ENCODE measurements at regions not wholly inside any gene's neighbourhood (a gene's known extent, or its start where the extent isn't known, plus 50 kb on each side); places are given as distances from the start of the nearest gene placed in this dataset.
A peak's percentile ranks its signal among the peaks of the same experiment; 100 is the strongest.
"Not testable (repeated sequence)": the region's sequence is repeated elsewhere in the genome, so short reads cannot be mapped to it uniquely, and the experiment has no call there.

DNA sequence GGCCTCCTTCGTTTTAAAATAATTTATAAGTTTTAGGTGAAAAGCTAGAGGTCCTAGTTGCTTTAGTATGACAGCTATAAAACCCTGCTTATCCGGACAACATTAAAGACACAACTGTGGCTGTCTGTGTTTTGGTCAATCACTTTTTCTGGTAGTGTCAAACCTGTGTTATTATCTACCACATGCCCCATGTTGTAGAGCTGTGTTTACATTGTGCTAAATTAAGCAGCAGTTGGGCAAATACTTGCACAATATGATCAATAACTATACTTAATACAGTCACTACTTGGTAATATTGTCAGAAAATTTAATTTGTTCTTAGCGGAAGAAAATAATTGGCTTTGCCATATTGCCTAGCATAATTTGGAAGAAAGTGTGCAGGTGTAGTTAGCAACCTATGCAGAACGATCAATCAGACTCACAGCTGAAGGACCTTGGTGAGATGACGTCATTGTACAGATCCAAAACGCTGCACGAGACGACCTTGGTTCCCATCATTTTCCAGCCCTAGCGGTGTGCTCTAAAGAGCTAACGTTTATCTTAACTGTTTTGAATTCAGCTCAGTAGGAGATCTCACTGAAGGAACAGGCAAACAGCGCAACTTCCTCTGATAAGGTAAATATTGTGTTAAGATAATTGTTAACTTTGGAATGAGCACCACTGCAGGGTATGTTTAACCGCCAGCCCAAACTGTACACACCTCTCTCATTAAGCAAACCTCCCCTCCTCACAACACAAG is 476.6 kb downstream of the IRS2 start:
- peak; percentile 85 for DNase-seq

GRCh38 chr13:109307027-109307426 is 479.4 kb downstream of the IRS2 start:
- DNase-seq, result no peak

DNA sequence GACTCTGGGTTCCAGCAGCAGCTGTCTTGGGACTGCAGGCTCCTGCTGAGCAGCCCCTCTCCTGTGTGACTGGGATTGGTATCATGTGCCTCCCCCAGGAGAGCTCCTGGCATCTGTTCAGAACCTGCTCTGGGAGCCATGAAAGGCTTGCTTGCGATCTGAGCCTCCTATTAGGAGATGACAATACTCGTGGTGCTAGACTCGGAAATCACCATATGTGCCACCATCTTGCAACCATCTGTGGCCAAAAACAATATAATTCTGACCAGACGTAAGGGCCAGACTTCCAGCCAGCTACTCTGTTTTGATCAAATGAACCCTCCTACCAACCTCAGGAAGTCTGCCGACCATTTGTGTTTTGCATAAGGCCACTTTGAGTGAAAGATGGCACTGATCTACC is 484.7 kb downstream of the IRS2 start:
- no peak for DNase-seq

DNA sequence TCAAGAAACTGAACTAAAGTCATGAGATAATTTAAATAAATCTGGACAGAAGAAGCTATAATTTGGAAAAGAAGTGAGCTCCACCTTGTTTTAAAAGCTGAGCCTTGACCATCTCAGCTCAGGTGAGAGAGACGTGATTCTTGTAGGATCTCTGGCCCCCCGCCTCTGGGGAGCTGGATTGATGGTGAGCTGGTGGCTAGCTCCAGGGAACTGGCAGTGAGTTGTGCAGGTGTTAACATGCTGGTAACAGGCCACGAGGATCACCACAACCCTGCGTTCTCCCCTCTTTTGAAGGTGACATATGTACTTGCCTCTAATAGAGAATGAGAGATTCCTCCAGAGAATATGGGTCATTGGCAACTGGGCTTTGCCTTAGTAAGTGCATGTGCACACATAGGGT is 485.1 kb downstream of the IRS2 start:
- no peak for DNase-seq

DNA sequence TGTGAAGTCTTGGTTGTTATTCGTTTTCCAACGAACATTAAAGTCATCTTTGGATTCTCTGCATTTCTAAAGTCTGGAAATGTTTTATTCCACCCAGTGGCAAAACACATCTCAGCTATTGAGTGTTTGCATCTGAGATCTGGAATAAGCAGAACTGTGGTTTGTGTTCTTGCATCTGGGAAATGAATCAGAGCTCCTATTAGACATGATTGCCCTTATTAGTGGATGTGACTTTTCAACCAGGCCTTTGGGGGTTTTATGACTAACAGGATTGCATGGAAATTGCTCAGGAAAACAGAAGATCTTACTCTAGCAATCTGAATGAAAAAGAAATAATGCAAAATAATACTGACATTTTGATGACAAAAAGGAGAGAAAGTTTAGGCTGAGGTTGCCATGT is 488.8 kb downstream of the IRS2 start:
- no peak for DNase-seq

DNA sequence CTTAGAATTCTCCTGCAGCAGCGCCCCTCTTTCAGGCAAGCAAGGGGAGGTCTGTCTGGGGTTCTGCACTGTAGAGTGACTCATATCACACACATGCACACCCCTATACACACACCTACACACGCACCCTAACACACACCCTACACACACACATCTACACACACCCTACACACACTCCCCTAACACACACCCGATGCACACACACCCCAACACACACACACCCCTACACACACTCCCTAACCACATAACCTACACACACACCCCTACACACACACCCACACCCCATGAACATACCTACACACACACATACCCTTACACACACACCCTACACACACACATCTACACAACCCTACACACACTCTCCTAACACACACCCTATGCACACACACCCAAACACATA is 493.2 kb downstream of the IRS2 start:
- no peak for DNase-seq

GRCh38 chr13:109288151-109288709 is 498.2 kb downstream of the IRS2 start:
- no peak for DNase-seq

DNA sequence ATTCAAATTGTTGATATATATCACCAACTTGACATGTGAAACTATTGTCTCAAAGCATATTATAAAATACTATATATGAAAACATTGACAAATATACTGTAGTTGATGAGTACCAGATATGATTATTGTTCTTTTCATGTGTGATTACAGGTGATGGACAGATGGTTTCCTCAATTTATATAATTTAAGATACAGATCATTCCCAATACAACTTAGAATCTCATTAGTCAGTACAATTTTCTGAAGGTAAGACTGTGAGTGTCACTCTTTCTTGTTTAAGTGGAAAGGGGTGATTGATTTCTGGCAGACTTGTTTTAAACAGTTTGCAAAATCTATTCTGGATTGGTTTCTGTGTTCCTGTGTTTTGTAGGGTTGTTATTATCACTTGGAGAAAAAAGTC is 498.8 kb downstream of the IRS2 start:
- DNase-seq, result no peak

DNA sequence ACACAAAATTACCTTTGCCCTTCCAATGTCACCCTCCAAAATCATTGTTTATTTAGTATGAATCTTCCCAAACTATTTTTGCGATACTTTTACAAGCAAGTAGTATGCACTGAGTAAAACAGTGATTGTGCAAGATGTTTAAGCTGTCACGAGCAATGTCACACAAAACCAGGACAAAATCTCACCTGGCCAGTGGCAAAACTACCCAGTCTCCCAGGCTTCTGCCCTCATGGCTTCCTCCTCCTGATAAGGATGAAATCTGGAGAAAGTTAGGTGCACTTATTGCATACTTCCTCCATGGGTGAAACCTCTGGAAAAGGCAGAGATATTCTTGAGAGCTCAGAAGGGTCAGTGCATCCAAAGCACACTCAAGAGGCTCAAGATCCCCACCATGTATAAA is 500.8 kb downstream of the IRS2 start:
- DNase-seq, result no peak

GRCh38 chr13:109281903-109282635 is 504.3 kb downstream of the IRS2 start:
- peak; percentile 46 for DNase-seq

DNA sequence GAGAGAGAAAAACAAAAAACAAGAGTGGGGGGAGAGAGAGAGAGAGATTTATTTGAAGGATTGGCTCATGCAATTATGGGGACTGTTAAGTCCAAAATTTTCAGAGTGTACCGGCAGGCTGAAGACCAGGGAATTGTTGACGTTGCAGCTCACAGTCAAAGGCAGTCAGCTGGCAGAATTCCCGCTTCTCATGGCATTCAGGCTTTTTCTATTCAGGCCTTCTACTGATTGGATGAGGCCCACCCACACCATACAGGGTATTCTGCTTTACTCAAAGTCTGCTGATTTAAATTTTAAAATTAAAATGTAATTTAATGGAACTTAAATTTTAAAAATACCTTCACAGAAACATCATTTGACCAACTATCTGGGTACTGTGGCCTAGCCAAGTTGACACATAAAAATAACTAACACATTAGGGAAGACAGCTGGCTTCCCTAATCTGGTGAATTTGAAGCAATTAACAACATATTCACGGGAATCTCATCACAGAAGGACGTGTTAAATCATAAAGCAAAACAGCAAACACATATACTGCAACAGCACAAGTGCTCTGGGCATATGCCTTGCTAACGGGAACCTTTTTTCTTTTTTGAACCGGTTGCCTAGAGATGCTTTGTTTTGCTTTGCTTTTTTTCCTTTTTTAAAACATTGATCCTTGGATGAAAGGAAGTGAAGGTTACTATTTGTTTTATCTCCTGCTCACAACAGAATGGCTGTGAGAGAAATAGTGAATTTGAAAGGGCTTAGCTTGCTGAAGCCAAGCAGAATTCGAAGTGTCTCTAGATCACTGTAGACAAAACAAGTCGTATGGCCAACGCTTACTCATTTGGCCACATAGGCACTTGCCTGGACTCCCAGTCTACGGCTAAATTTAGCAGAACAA is 505.1 kb downstream of the IRS2 start:
- DNase-seq, result peak; percentile 55

GRCh38 chr13:109276261-109276660 is 510.1 kb downstream of the IRS2 start:
- no peak for DNase-seq

DNA sequence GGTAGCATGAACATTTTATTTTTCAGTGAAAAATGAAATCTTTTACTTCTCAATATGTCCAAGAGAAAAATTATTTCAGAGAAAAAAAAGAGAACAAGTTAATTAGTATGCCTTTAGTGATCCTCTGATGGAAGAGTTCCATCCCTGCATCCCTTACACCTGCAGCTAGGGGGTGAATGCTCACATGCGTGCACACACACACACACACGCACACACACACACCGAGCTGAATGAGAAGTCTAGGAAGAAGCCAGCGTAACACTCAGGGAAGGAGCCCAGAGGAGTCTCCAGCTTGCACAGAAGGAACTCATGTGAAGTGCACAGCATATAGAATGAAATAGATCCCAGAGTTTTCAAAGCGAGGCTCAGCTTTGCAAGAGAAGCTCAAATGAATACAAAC is 510.5 kb downstream of the IRS2 start:
- DNase-seq, result peak; percentile 32

DNA sequence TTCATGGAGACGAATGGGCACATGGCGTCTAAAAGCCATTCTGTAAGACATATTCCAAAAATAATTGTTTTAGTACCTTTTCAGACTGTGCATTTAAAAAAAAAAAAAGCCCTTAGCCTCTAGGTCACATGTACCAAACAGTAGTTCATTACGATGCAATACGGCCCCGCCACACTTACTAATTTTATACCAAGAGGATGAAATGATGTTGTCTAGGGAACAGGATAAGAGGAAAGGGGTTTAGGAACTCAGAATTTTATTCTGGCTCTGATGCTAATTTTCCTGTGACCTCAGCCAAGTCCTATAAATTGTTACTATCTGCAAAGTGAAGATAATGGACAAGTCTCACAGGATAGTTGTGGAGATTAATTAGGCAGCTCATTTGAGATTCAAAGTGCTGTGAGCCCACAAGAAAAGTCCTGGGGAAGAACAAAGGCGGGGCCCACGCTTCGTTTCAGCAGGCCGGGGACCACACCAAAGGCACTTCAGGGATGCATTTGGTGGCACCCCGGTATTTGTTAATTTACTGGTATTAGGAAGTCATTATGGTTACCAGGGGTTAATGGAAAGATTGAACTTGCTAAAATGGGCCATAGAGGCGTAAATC is 511.1 kb downstream of the IRS2 start:
- DNase-seq, result no peak

DNA sequence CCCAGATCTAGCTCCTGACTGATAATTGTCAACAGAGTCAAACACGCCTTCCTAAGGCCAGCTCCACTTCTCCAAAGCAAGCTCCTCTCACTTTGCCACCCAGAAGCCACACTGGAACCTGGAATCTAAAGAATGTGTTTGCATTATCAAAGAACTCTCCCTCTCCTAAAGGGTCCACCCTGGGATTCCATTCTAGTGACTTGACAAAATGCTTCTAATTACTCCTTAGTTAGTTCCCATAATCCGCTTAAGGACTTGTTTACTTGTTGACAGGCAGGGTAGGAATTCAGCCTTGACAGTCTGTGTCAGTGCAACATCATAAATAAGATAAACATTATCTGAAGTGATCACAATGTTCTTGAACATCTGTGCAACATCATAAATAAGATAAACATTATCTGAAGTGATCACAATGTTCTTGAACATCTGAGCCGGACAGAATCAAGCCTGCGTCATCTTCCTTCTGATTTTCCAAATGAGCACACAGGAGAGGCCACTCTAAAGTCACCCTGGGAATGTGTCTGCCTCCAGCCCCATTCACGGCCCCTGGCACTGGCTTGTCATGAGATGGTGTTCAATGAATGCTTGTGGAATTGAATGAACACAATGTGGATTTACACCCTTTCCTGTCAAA is 512.1 kb downstream of the IRS2 start:
- no peak for DNase-seq

GRCh38 chr13:109273326-109273751 is 513.0 kb downstream of the IRS2 start:
- no peak for DNase-seq

GRCh38 chr13:109272595-109273325 is 513.6 kb downstream of the IRS2 start:
- no peak for DNase-seq

GRCh38 chr13:109271555-109272541 is 514.5 kb downstream of the IRS2 start:
- DNase-seq, result no peak

GRCh38 chr13:109271061-109271460 is 515.3 kb downstream of the IRS2 start:
- no peak for DNase-seq

GRCh38 chr13:109269381-109269780 is 517.0 kb downstream of the IRS2 start:
- not testable (repeated sequence) for DNase-seq

Data from DMS153 (cell line).